CD14-positive monocyte (primary cell): ENCODE measurements at regions not wholly inside any gene's neighbourhood (a gene's known extent, or its start where the extent isn't known, plus 50 kb on each side); places are given as distances from the start of the nearest gene placed in this dataset.

ENCODE experiments used
- DNase-seq, 3 donors: peaks; one replicate each; pipeline ENCODE4 v3.0.0-alpha.2; 2011 to 2022
- H2AFZ ChIP-seq: 2 replicates; pipeline ENCODE4 v1.6.0; 2012; ENCODE audit warnings: mild to moderate bottlenecking, low read depth, low read length, inconsistent platforms; ENCODE audit not compliant: insufficient read depth, poor library complexity, severe bottlenecking
- H3K27ac ChIP-seq, 2 donors: 1 replicate in 1 of 2; 2 replicates in 1 of 2; pipeline ENCODE4 v1.5.1; 2012 to 2013; ENCODE audit warnings: low read length in 2 of 2, control low read depth in 1 of 2, inconsistent platforms in 1 of 2, low read depth in 1 of 2, mild to moderate bottlenecking in 1 of 2
- H3K27me3 ChIP-seq, 2 donors: one replicate each; pipeline versions ENCODE4 v1.6.0 to v1.6.1; 2011 to 2013; ENCODE audit warnings: low read length in 2 of 2; ENCODE audit not compliant: control insufficient read depth in 2 of 2, insufficient read depth in 2 of 2
- H3K36me3 ChIP-seq, 2 donors: replicated peaks in 1 of 2; 1 replicate in 1 of 2; 2 replicates in 1 of 2; pipeline versions ENCODE4 v1.5.1 to v1.6.1; 2012 to 2013; ENCODE audit warnings: low read length in 2 of 2, control low read depth in 1 of 2, inconsistent platforms in 1 of 2, mild to moderate bottlenecking in 1 of 2; ENCODE audit not compliant: insufficient read depth in 2 of 2, control insufficient read depth in 1 of 2
- H3K4me1 ChIP-seq, 2 donors: 1 replicate in 1 of 2; 2 replicates in 1 of 2; pipeline versions ENCODE4 v1.5.1 to v1.6.1; 2012 to 2013; ENCODE audit warnings: low read length in 2 of 2, control low read depth in 1 of 2, inconsistent platforms in 1 of 2, mild to moderate bottlenecking in 1 of 2, moderate library complexity in 1 of 2; ENCODE audit not compliant: insufficient read depth in 2 of 2, control insufficient read depth in 1 of 2
- H3K4me2 ChIP-seq: replicated peaks from 2 replicates; pipeline ENCODE3; 2012; ENCODE audit warnings: low read length, moderate library complexity, mild to moderate bottlenecking; ENCODE audit not compliant: poor library complexity, severe bottlenecking; ENCODE audit errors: extremely low read depth
- H3K4me3 ChIP-seq, 3 experiments: fragments of 200-600 bp in 1 of 3; sonication (generic) in 1 of 3; replicated peaks in 1 of 3; 1 replicate in 2 of 3; 2 replicates in 1 of 3; pipeline ENCODE4 v1.5.1; 2011 to 2013; ENCODE audit warnings: low read length in 3 of 3, mild to moderate bottlenecking in 3 of 3, control low read depth in 2 of 3, low read depth in 2 of 3, inconsistent platforms in 1 of 3, moderate library complexity in 1 of 3
- H3K79me2 ChIP-seq: 2 replicates; pipeline ENCODE4 v1.6.0; 2012; ENCODE audit warnings: mild to moderate bottlenecking, control low read depth, inconsistent platforms, low read length, moderate library complexity; ENCODE audit not compliant: insufficient read depth
- H3K9ac ChIP-seq: 2 replicates; pipeline ENCODE4 v1.6.0; 2017; ENCODE audit warnings: low read length, mild to moderate bottlenecking; ENCODE audit not compliant: insufficient read depth, poor library complexity, severe bottlenecking
- H3K9me3 ChIP-seq, 2 donors: replicated peaks in 1 of 2; 1 replicate in 1 of 2; 2 replicates in 1 of 2; pipeline versions ENCODE4 v1.5.1 to v1.6.1; 2012 to 2013; ENCODE audit warnings: low read length in 2 of 2, control low read depth in 1 of 2; ENCODE audit not compliant: control insufficient read depth in 1 of 2, insufficient read depth in 1 of 2
- H4K20me1 ChIP-seq: 2 replicates; pipeline ENCODE4 v1.6.0; 2012; ENCODE audit warnings: mild to moderate bottlenecking, low read length, control low read depth, moderate library complexity; ENCODE audit not compliant: insufficient read depth
- H3K27ac Mint-ChIP-seq, 7 donors: one replicate each; pipeline ENCODE4 v1.8.0; 2020; ENCODE audit warnings: mild to moderate bottlenecking in 7 of 7, mixed read lengths in 7 of 7, moderate library complexity in 6 of 7, inconsistent platforms in 2 of 7
- H3K27me3 Mint-ChIP-seq, 3 donors: one replicate each; pipeline ENCODE4 v1.8.0; 2021 to 2022; ENCODE audit warnings: low read depth in 3 of 3, mild to moderate bottlenecking in 3 of 3, mixed read lengths in 3 of 3, moderate library complexity in 3 of 3, inconsistent platforms in 1 of 3
- H3K36me3 Mint-ChIP-seq, 2 donors: one replicate each; pipeline ENCODE4 v1.8.0; 2020; ENCODE audit warnings: mixed read lengths in 2 of 2, inconsistent platforms in 1 of 2, mild to moderate bottlenecking in 1 of 2
- H3K4me1 Mint-ChIP-seq: one replicate; pipeline ENCODE4 v1.8.0; 2020; ENCODE audit warnings: mild to moderate bottlenecking, mixed read lengths
- H3K4me3 Mint-ChIP-seq, 2 donors: one replicate each; pipeline ENCODE4 v1.8.0; 2020; ENCODE audit warnings: mild to moderate bottlenecking in 2 of 2, mixed read lengths in 2 of 2, moderate library complexity in 1 of 2
- H3K9me3 Mint-ChIP-seq, 7 donors: one replicate each; pipeline ENCODE4 v1.8.0; 2020 to 2022; ENCODE audit warnings: mixed read lengths in 7 of 7, mild to moderate bottlenecking in 6 of 7, moderate library complexity in 6 of 7, inconsistent platforms in 2 of 7
- WGBS: methylation state at CpG from one replicate; pipeline ENCODE4 v1.1.5; 2013; ENCODE audit warnings: missing lambda C conversion rate; ENCODE audit not compliant: insufficient coverage; 5-methylcytosine and 5-hydroxymethylcytosine counted together
- intact Hi-C, 2 donors: fragments of 100-400 bp; cut with micrococcal nuclease; formaldehyde crosslinking; loops; one replicate each; pipeline versions ENCODE4 v1.15.0 to v1.15.1; 2023
- TF ChIP-seq, protein P1 (sequence below): fragments of 200-600 bp; IDR thresholded peaks from one replicate; pipeline ENCODE4 v1.8.0; 2022; ENCODE audit warnings: antibody characterized with exemption, mild to moderate bottlenecking

DNA sequence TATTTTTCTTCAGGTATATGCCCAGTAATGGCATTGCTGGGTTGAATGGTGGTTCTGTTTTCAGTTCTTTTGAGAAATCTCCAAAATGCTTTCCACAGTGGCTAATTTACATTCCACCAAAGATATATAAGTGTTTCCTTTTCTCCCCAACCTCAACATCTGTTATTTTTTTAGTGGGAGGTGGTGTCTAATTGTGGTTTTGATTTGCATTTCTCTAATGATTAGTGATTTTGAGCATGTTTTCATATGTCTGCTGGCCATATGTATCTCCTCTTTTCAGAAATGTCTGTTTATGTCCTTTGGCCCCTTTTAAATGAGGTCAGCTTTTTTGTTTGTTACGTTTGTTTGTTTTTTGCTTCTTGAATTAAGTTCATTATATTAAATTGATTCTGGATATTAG lies 760.2 kb downstream of the KCNA4 start:
- H3K9ac ChIP-seq = no peak overlapping the region
- no peaks in the 10 kb centered on the region for H4K20me1 ChIP-seq
- no peak overlapping the region for H3K27ac ChIP-seq
- Mint-ChIP-seq H3K4me1 (no peaks in the 10 kb centered on the region), H3K36me3 (no peaks in the 10 kb centered on the region), H3K27me3 (peaks cover 0 to 2% (median 0%) of the 10 kb centered on the region in 3 donors), H3K9me3 (peaks cover 0 to 9% (median 4%) of the 10 kb centered on the region in 7 donors), H3K27ac (no peak overlapping the region), H3K4me3 (no peak overlapping the region)
- H3K4me3 ChIP-seq = no peak overlapping the region
- intact Hi-C loops = no loop called here
- H2AFZ ChIP-seq = no peak overlapping the region
- TF ChIP-seq, protein P1, sequence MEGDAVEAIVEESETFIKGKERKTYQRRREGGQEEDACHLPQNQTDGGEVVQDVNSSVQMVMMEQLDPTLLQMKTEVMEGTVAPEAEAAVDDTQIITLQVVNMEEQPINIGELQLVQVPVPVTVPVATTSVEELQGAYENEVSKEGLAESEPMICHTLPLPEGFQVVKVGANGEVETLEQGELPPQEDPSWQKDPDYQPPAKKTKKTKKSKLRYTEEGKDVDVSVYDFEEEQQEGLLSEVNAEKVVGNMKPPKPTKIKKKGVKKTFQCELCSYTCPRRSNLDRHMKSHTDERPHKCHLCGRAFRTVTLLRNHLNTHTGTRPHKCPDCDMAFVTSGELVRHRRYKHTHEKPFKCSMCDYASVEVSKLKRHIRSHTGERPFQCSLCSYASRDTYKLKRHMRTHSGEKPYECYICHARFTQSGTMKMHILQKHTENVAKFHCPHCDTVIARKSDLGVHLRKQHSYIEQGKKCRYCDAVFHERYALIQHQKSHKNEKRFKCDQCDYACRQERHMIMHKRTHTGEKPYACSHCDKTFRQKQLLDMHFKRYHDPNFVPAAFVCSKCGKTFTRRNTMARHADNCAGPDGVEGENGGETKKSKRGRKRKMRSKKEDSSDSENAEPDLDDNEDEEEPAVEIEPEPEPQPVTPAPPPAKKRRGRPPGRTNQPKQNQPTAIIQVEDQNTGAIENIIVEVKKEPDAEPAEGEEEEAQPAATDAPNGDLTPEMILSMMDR = no peak
- no peak for DNase-seq
- H3K36me3 ChIP-seq = no peaks in the 10 kb centered on the region
- no peaks in the 10 kb centered on the region for H3K4me1 ChIP-seq
- no peaks in the 10 kb centered on the region for H3K9me3 ChIP-seq
- H3K4me2 ChIP-seq = no peak overlapping the region
- H3K27me3 ChIP-seq = no peaks in the 10 kb centered on the region
- no peaks in the 10 kb centered on the region for H3K79me2 ChIP-seq
- no CpG with 5 or more reads among the region's 1 CpG for WGBS

DNA sequence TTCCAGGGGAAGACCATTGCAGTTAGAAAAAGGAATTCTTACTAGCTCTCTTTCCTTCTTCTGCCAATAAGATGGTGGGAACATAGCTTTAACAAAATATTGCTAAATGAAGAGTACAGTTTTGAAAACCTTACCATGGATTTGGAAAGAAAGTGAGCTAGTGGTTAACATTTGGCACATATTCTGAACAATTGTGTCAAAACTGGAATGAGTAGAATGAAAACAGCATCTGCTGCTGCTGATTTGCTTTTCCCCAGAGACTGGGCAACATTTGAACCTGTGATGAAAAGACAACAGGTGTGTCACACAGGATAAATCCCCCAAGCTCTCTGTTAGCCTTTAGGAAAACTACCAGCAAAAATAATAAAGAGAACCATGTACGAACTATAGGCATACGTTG lies 761.4 kb downstream of the KCNA4 start:
- peaks cover 0 to 2% (median 0%) of the 10 kb centered on the region in 3 donors for H3K27me3 Mint-ChIP-seq
- H3K79me2 ChIP-seq = no peaks in the 10 kb centered on the region
- no peak overlapping the region for H3K4me2 ChIP-seq
- H3K4me1 ChIP-seq = no peaks in the 10 kb centered on the region
- H2AFZ ChIP-seq = no peak overlapping the region
- no peaks in the 10 kb centered on the region for H4K20me1 ChIP-seq
- no peaks in the 10 kb centered on the region for H3K9me3 ChIP-seq
- H3K4me1 Mint-ChIP-seq = no peaks in the 10 kb centered on the region
- H3K36me3 Mint-ChIP-seq = no peaks in the 10 kb centered on the region
- WGBS = no CpG with 5 or more reads among the region's 2 CpGs
- TF ChIP-seq, protein P1 = no peak
- H3K27ac ChIP-seq = no peak overlapping the region
- no peaks in the 10 kb centered on the region for H3K27me3 ChIP-seq
- H3K27ac Mint-ChIP-seq = no peak overlapping the region
- no peak overlapping the region for H3K4me3 Mint-ChIP-seq
- no peak overlapping the region for H3K9ac ChIP-seq
- no peak for DNase-seq
- intact Hi-C loops = no loop called here
- H3K36me3 ChIP-seq = no peaks in the 10 kb centered on the region
- no peak overlapping the region for H3K4me3 ChIP-seq
- H3K9me3 Mint-ChIP-seq = peaks cover 0 to 8% (median 4%) of the 10 kb centered on the region in 7 donors
